ENCODE measurements at regions not wholly inside any gene's neighbourhood (a gene's known extent, or its start where the extent isn't known, plus 50 kb on each side); places are given as distances from the start of the nearest gene placed in this dataset.

DNA sequence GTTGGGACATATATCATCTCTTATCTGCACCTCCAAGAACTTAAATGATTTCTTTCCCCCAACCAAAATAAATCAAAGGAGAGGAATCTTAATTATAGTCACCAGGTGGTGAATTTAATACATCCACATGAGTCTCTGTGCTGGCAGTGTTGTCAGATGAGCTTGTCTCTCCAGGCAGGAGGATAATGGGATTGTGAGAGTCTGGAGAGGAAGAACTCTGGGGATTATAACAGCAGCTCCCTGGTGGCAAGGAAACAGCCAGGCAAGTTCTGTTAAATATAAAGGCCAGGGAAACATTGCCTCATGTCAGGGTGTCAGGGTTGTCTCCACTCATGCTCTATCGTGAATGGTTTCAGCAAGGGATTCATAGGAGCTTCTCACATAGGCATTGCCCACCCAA lies 80.8 kb downstream of the TLR4 start:
- TF ChIP-seq TCF4 (CRISPR knock-in tag; IDR thresholded peaks at IDR 0.05; ENCODE audit: borderline replicate concordance): no peak
- TF ChIP-seq, protein P1, sequence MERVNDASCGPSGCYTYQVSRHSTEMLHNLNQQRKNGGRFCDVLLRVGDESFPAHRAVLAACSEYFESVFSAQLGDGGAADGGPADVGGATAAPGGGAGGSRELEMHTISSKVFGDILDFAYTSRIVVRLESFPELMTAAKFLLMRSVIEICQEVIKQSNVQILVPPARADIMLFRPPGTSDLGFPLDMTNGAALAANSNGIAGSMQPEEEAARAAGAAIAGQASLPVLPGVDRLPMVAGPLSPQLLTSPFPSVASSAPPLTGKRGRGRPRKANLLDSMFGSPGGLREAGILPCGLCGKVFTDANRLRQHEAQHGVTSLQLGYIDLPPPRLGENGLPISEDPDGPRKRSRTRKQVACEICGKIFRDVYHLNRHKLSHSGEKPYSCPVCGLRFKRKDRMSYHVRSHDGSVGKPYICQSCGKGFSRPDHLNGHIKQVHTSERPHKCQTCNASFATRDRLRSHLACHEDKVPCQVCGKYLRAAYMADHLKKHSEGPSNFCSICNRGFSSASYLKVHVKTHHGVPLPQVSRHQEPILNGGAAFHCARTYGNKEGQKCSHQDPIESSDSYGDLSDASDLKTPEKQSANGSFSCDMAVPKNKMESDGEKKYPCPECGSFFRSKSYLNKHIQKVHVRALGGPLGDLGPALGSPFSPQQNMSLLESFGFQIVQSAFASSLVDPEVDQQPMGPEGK (CRISPR knock-in tag; IDR thresholded peaks at IDR 0.05; ENCODE audit: borderline replicate concordance): no peak
- no peak for TF ChIP-seq RARB (CRISPR knock-in tag; IDR thresholded peaks at IDR 0.05)
- TF ChIP-seq SNAI2 (CRISPR knock-in tag; IDR thresholded peaks at IDR 0.05): no peak
- no peak for TF ChIP-seq TOX (CRISPR knock-in tag; IDR thresholded peaks at IDR 0.05; ENCODE audit: borderline replicate concordance)
- no peak for TF ChIP-seq ZNF8 (CRISPR knock-in tag; IDR thresholded peaks at IDR 0.05)
- no peak for TF ChIP-seq ARNTL (CRISPR knock-in tag; IDR thresholded peaks at IDR 0.05; ENCODE audit: borderline replicate concordance, low read depth)
- TF ChIP-seq ZFP3 (CRISPR knock-in tag; IDR thresholded peaks at IDR 0.05): no peak
- TF ChIP-seq GLIS3 (CRISPR knock-in tag; IDR thresholded peaks at IDR 0.05): no peak
- TF ChIP-seq ISL1 (CRISPR knock-in tag; IDR thresholded peaks at IDR 0.05): no peak
- TF ChIP-seq CSDC2 (CRISPR knock-in tag; IDR thresholded peaks at IDR 0.05): no peak
